ENCODE measurements at regions not wholly inside any gene's neighbourhood (a gene's known extent, or its start where the extent isn't known, plus 50 kb on each side); places are given as distances from the start of the nearest gene placed in this dataset.

- Histone ChIP-seq H2AFZ (ENCODE audit: low read length) (no peak overlapping the region), H3K27ac (ENCODE audit: low read depth, low read length, poor library complexity, severe bottlenecking) (no peak overlapping the region), H3K4me3 (ENCODE audit: low read depth, low read length, poor library complexity, severe bottlenecking) (no peak overlapping the region), H3K9me2 (ENCODE audit: insufficient read depth, low read length) (no peaks in the 10 kb centered on the region), H3K4me1 (ENCODE audit: insufficient read depth, low read length, poor library complexity, severe bottlenecking) (peaks cover 14% of the 10 kb centered on the region), H4K20me1 (ENCODE audit: insufficient read depth, low read length) (no peaks in the 10 kb centered on the region), H3K4me2 (ENCODE audit: low read length) (no peak overlapping the region), H3K9me3 (ENCODE audit: low read length) (no peaks in the 10 kb centered on the region), H3K79me2 (ENCODE audit: insufficient read depth, low read depth, low read length) (no peaks in the 10 kb centered on the region), H3K36me3 (ENCODE audit: insufficient read depth, low read length) (no peaks in the 10 kb centered on the region)
- ChIA-PET CTCF (ENCODE audit: unreplicated experiment) (no interaction called here), POLR2A (no interaction called here)
- BruUV-seq (replicated peaks) = no TSS peak
- TF ChIP-seq EZH2phosphoT487 (IDR thresholded peaks at IDR 0.05; ENCODE audit: borderline replicate concordance, low read depth, low read length) (no peak), CTCF (conservative IDR thresholded peaks at IDR 0.05; ENCODE audit: low read length) (no peak)
- no peak for DNase-seq (ENCODE audit: low spot score)
- intact Hi-C loops (cut with micrococcal nuclease; ENCODE audit: unreplicated experiment) = no loop called here
Measured at GRCh38 chr10:78252286-78252685, 218.6 kb downstream of the RPS24 start.

GRCh38 chr10:78253063-78253853, 219.6 kb downstream of the RPS24 start:
- no peak overlapping the region for H2AFZ ChIP-seq (ENCODE audit: low read length)
- H3K4me3 ChIP-seq (ENCODE audit: low read depth, low read length, poor library complexity, severe bottlenecking) = no peak overlapping the region
- no peaks in the 10 kb centered on the region for H3K36me3 ChIP-seq (ENCODE audit: insufficient read depth, low read length)
- no TSS peak for BruUV-seq (replicated peaks)
- TF ChIP-seq CTCF (conservative IDR thresholded peaks at IDR 0.05; ENCODE audit: low read length) (no peak), EZH2phosphoT487 (IDR thresholded peaks at IDR 0.05; ENCODE audit: borderline replicate concordance, low read depth, low read length) (no peak)
- CTCF ChIA-PET (ENCODE audit: unreplicated experiment) = no interaction called here
- no peaks in the 10 kb centered on the region for H3K9me3 ChIP-seq (ENCODE audit: low read length)
- no peak overlapping the region for H3K27ac ChIP-seq (ENCODE audit: low read depth, low read length, poor library complexity, severe bottlenecking)
- no peaks in the 10 kb centered on the region for H4K20me1 ChIP-seq (ENCODE audit: insufficient read depth, low read length)
- H3K4me1 ChIP-seq (ENCODE audit: insufficient read depth, low read length, poor library complexity, severe bottlenecking) = peaks cover 14% of the 10 kb centered on the region
- no peak for DNase-seq (ENCODE audit: low spot score)
- POLR2A ChIA-PET = no interaction called here
- H3K79me2 ChIP-seq (ENCODE audit: insufficient read depth, low read depth, low read length) = no peaks in the 10 kb centered on the region
- no peak overlapping the region for H3K4me2 ChIP-seq (ENCODE audit: low read length)
- no peaks in the 10 kb centered on the region for H3K9me2 ChIP-seq (ENCODE audit: insufficient read depth, low read length)
- intact Hi-C loops (cut with micrococcal nuclease; ENCODE audit: unreplicated experiment) = no loop called here

- CTCF ChIA-PET (ENCODE audit: unreplicated experiment) = no interaction called here
- Histone ChIP-seq H3K4me3 (ENCODE audit: low read depth, low read length, poor library complexity, severe bottlenecking) (no peak overlapping the region), H3K27ac (ENCODE audit: low read depth, low read length, poor library complexity, severe bottlenecking) (no peak overlapping the region), H3K9me3 (ENCODE audit: low read length) (no peaks in the 10 kb centered on the region), H3K4me2 (ENCODE audit: low read length) (no peak overlapping the region), H3K79me2 (ENCODE audit: insufficient read depth, low read depth, low read length) (no peaks in the 10 kb centered on the region), H2AFZ (ENCODE audit: low read length) (no peak overlapping the region), H3K9me2 (ENCODE audit: insufficient read depth, low read length) (no peaks in the 10 kb centered on the region), H3K36me3 (ENCODE audit: insufficient read depth, low read length) (no peaks in the 10 kb centered on the region), H3K4me1 (ENCODE audit: insufficient read depth, low read length, poor library complexity, severe bottlenecking) (peaks cover 14% of the 10 kb centered on the region), H4K20me1 (ENCODE audit: insufficient read depth, low read length) (no peaks in the 10 kb centered on the region)
- no peak for DNase-seq (ENCODE audit: low spot score)
- BruUV-seq (replicated peaks) = no TSS peak
- POLR2A ChIA-PET = no interaction called here
- no peak for TF ChIP-seq EZH2phosphoT487 (IDR thresholded peaks at IDR 0.05; ENCODE audit: borderline replicate concordance, low read depth, low read length)
- TF ChIP-seq CTCF (conservative IDR thresholded peaks at IDR 0.05; ENCODE audit: low read length) = no peak
- intact Hi-C loops (cut with micrococcal nuclease; ENCODE audit: unreplicated experiment) = no loop called here
Measured at GRCh38 chr10:78254013-78254412, 220.3 kb downstream of the RPS24 start.

Data from OCI-LY7 (cell line).